ENCODE measurements at regions not wholly inside any gene's neighbourhood (a gene's known extent, or its start where the extent isn't known, plus 50 kb on each side); places are given as distances from the start of the nearest gene placed in this dataset.
"Not testable (repeated sequence)": the region's sequence is repeated elsewhere in the genome, so short reads cannot be mapped to it uniquely, and the experiment has no call there.

DNA sequence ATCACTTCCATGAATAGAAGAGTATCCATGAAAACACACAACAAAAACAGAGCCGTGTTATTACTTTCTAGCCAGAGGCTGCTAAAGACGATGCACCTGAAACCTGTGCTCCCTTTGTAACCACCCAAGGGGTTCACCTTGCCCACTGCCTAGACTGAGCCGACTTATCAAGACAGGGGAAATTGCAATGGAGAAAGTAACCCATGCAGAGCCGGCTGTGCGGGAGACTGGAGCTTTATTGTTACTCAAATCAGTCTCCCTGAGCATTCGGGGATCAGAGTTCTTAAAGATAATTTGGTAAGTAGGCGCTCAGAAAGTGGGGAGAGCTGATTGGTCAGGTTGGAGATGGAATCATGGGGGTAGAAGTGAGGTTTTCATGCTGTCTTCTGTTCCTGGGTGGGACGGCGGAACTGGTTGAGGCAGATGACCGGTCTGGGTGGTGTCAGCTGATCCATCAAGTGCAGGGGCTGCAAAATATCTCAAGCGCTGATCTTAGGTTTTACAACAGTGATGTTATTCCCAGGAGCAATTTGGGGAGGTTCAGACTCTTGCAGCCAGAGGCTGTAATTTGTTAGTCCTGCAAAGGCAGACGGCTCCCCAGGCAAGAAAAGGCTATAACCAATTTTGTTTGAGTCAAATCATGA lies 366.6 kb downstream of the PREX1 start:
- no peak for DNase-seq

DNA sequence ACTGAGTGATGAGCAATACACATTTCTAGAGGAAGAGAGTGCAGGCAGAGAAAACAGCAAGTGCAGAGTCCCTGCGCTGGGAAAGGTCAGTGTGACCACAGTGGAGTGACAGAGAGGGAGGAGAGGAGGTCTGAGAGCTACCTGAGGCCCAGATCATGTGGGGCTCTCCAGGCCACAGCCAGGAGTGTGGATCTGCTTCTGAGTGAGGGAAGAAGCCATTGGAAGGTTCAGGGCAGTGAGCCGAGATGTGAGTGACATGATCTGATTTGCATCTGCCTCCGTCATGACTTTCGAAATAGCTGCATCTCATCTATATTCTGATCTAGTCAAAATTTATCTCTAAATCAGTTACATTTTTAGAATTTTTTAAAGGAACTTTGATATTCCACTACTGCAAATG lies 367.1 kb downstream of the PREX1 start:
- DNase-seq, result no peak

DNA sequence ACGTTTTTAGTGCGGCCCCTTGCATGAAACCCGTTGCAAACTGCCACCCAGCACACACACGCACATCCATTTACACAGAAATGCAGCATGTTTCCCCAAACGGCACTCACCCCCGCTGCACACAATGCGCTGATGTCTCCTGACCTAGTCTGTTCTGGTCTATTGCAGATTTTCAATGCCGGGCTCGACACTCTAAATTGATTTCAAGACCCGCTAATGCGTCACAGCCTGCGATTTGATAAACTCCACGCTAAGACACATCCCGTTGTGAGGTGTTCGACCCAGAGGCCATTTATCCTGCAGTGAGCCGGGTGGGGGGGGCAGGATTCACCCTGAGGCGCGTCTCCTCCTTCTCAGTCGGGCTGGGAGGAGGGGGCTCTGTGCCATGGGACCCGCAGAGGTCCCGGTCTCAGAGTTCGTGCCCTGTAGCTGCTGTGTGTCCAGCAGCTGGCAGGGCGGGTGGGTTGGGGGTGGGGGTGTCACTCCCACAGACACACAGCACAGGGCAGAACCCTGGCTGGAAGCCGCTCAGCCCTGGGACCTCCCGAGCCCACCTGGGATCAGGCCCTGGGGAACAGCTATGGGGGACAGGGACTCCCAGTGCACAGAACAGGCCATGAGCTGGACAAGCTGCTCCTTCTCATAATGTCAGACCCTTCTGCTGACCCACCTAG lies 367.9 kb downstream of the PREX1 start:
- no peak for DNase-seq

GRCh38 chr20:48458601-48459385 lies 369.0 kb downstream of the PREX1 start:
- no peak for DNase-seq

GRCh38 chr20:48458003-48458377 lies 369.8 kb downstream of the PREX1 start:
- no peak for DNase-seq

- no peak for DNase-seq
Observed at GRCh38 chr20:48457193-48458002, 370.4 kb downstream of the PREX1 start.

- no peak for DNase-seq
Observed at GRCh38 chr20:48456366-48457192, 371.2 kb downstream of the PREX1 start.

DNA sequence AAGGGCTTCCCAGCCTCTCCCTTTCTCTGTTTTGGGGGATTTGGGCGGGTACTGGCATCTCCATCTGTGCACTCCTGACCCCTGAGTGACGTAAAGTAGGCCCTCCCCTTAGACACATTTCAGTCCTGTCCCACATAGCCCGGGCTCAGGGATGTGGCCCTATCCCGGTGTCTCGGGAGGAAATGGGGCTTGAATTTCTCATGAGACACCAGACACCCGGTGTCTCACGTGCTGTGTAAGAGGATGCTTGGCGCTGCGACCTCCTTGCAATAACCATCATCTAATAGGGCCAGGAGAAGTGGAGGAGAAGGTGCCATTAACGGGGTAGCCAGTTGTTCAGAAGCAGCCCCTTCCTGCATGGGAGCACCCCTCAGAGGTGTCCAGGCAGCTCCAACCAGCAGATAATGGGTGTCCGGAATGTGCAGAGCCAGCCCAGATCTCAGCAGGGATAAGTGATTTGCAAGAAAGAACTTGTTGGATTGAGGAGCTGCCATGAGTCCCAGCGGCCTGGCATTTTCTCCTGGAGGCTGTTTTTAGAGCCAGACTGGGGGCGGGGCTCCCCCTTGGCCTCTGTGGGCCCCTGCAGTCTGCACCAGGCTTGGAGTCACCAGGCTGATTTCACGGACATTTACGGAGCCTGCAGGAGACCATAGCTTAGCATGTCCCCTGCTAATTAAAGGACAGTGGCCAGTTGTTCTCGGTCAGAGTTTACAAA lies 372.0 kb downstream of the PREX1 start:
- DNase-seq, result no peak

DNA sequence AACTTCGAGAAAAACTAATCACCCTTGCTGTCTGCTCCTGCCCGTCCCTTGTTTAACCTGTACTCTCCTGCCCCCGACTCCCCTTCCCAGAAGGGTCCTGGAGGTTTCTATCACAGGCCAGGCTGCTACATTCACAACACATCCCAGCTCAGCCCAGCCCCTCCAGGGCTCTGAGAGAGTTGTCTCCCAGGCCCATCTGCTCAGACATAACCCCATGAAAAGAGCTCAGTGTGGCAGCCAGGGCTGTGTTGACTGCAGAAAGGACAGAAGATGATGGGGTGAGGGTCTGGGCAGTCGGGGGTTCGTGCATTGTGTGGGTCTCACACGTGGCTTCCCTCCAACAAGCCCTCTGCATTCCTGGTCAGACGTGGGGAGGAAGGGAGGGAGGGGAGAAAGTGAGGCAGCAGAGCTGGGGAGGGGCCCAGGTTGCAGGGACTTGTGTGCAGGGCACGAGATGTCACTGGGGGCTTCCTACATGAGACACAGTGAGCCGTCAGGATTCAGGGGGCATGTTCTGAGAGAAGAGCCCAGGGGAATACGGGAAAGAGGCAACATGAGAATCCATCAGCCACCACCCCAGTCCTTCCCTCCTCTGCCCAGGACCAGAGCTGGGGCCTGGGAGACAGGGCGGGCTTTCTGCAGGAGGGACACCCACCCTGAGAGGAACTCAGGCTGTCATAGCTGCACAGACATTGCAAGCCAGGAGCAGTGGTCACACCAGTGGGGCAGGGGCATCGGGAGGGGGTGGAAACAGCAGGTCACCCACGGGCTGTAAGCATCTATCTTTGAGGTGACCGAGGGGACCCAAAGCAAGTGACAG lies 372.9 kb downstream of the PREX1 start:
- no peak for DNase-seq

GRCh38 chr20:48453477-48454093 lies 374.2 kb downstream of the PREX1 start:
- no peak for DNase-seq

- DNase-seq, result no peak
Observed at GRCh38 chr20:48451401-48451800, 376.4 kb downstream of the PREX1 start.

- DNase-seq, result no peak
Observed at GRCh38 chr20:48448666-48449600, 378.9 kb downstream of the PREX1 start.

DNA sequence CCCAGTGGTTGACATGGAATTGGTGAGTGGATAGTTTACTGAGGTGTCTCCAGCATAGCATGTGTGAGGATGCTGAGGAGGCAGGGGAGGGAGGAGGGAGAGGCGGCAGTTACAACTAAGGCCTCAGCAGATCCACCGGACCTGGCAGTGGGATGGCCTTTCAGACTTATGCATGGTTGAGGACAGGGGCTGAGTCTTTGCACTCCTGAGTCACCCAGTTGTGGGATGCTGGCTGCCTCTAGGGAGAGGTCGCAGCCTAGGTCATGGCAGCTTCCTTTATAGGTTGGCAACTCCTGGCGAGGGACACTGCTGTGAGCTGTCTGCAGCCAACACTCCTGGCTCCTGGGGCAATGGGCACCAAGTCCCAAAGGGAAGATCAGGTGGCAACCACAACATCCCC lies 380.3 kb downstream of the PREX1 start:
- no peak for DNase-seq

- no peak for DNase-seq
Observed at GRCh38 chr20:48445827-48446226, 382.0 kb downstream of the PREX1 start.

DNA sequence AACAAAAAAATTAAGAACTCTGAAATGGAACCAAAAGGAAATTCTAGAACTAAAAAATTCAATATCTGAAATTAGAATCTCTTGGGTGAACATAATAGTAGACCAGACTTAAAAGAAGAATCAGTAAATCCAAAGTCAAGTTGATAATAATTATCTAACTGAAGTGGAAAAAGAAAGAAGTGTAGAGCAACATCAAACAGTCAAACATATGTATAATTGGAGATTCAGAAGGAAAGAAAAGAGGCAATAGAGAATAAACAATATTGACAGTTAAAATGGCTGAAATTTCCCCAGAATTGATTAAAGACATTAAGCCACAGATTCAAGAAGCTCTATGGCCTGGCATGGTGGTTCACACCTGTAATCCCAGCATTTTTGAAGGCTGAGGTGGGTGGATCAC lies 383.6 kb downstream of the PREX1 start:
- DNase-seq, result no peak

DNA sequence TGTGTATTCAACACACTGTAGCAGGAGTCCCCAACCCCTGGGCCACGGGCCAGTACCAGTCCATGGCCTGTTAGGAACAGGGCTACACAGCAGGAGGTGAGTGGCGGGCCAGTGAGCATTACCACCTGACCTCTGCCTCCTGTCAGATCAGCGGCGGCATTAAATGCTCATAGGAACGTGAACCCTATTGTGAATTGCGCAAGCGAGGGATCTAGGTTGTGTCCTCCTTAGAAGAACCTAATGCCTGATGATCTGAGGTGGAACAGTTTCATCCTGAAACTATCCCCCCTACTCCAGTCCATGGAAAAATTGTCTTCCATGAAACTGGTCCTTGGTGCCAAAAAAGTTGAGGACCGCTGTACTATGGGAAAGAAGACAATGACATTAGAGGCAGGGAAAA lies 386.9 kb downstream of the PREX1 start:
- no peak for DNase-seq

DNA sequence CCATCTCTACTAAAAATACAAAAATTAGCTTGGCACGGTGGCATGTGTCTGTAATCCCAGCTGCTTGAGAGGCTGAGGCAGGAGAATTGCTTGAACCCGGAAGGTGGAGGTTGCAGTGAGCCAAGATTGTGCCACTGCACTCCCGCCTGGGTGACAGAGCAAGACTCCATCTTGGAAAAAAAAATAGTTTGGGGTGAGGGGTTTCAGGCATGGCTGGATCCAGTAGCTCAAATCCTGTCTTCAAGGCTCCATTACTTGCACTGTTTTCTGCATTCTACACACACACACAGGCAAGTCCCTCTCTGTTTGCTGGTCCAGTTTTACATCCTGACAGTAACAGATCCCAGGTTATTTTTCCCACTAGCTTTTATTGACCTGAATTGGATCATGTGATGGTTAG lies 387.5 kb downstream of the PREX1 start:
- not testable (repeated sequence) for DNase-seq

DNA sequence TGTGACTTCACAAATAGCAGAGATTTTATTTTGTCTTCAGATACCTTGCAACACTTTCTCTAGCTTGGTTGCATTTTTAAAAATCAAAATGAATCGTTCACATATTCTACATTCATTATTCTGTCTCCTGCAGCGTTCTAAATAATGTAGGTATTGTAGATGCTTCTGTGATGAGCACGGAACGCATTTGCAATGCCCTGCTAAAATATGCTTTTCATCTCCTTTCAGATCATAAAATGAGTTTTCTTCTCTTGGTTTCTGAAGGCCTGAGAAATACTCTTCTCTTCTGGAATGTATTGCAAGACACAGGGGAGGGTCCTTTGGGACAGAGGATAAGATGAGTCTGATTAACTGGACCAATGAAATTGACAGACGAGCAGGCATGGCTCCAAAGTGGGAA lies 390.7 kb downstream of the PREX1 start:
- no peak for DNase-seq

- DNase-seq, result not testable (repeated sequence)
Observed at GRCh38 chr20:48436609-48437008, 391.2 kb downstream of the PREX1 start.
